ENCODE measurements at regions not wholly inside any gene's neighbourhood (a gene's known extent, or its start where the extent isn't known, plus 50 kb on each side); places are given as distances from the start of the nearest gene placed in this dataset.

GRCh38 chr10:71143610-71144009, 68.8 kb upstream of the UNC5B start:
- peaks cover 2% of the 10 kb centered on the region; the same call in 1 of the 2 replicates for H3K27me3 ChIP-seq
- no peaks in the 10 kb centered on the region for H3K36me3 ChIP-seq
- no peak overlapping the region for H3K4me3 ChIP-seq
- DNase-seq, result no peak
- no peaks in the 10 kb centered on the region for H3K9me3 ChIP-seq

- no peak overlapping the region for H3K4me3 ChIP-seq
- H3K9me3 ChIP-seq, result no peaks in the 10 kb centered on the region
- no peak for DNase-seq
- H3K27me3 ChIP-seq, result 0 out of 2 replicates have a peak, but pooled peaks cover 2% of the 10 kb centered on the region
- no peaks in the 10 kb centered on the region for H3K36me3 ChIP-seq
Observed at GRCh38 chr10:71144824-71145223, 67.5 kb upstream of the UNC5B start.

GRCh38 chr10:71145352-71145945, 66.9 kb upstream of the UNC5B start:
- no peaks in the 10 kb centered on the region for H3K36me3 ChIP-seq
- no peaks in the 10 kb centered on the region for H3K9me3 ChIP-seq
- H3K4me3 ChIP-seq, result no peak overlapping the region
- no peaks in the 10 kb centered on the region for H3K27me3 ChIP-seq
- no peak for DNase-seq

GRCh38 chr10:71150796-71151195, 61.6 kb upstream of the UNC5B start:
- no peaks in the 10 kb centered on the region for H3K9me3 ChIP-seq
- no peak for DNase-seq
- H3K4me3 ChIP-seq, result no peak overlapping the region
- H3K27me3 ChIP-seq, result no peaks in the 10 kb centered on the region
- no peaks in the 10 kb centered on the region for H3K36me3 ChIP-seq

GRCh38 chr10:71152043-71152442, 60.3 kb upstream of the UNC5B start:
- no peak for DNase-seq
- H3K9me3 ChIP-seq, result no peaks in the 10 kb centered on the region
- no peak overlapping the region for H3K4me3 ChIP-seq
- H3K36me3 ChIP-seq, result no peaks in the 10 kb centered on the region
- H3K27me3 ChIP-seq, result no peaks in the 10 kb centered on the region

- DNase-seq, result no peak
Observed at GRCh38 chr10:71156436-71156835, 55.9 kb upstream of the UNC5B start.

GRCh38 chr10:71157435-71157834, 54.9 kb upstream of the UNC5B start:
- H3K36me3 ChIP-seq, result no peaks in the 10 kb centered on the region
- H3K27me3 ChIP-seq, result no peaks in the 10 kb centered on the region
- no peaks in the 10 kb centered on the region for H3K9me3 ChIP-seq
- no peak overlapping the region for H3K4me3 ChIP-seq
- no peak for DNase-seq

More at GRCh38 chr10:71156436-71156835, 55.9 kb upstream of the UNC5B start:
- no peak overlapping the region for H3K4me3 ChIP-seq
- no peaks in the 10 kb centered on the region for H3K36me3 ChIP-seq
- H3K9me3 ChIP-seq, result no peaks in the 10 kb centered on the region
- H3K27me3 ChIP-seq, result no peaks in the 10 kb centered on the region

GRCh38 chr10:71158251-71158650, 54.1 kb upstream of the UNC5B start:
- DNase-seq, result no peak
- H3K36me3 ChIP-seq, result no peaks in the 10 kb centered on the region
- no peaks in the 10 kb centered on the region for H3K27me3 ChIP-seq
- no peak overlapping the region for H3K4me3 ChIP-seq
- H3K9me3 ChIP-seq, result no peaks in the 10 kb centered on the region

- no peak for DNase-seq
- Histone ChIP-seq H3K36me3 (no peaks in the 10 kb centered on the region), H3K4me3 (no peak overlapping the region), H3K9me3 (no peaks in the 10 kb centered on the region), H3K27me3 (no peaks in the 10 kb centered on the region)
Observed at GRCh38 chr10:71158902-71159301, 53.5 kb upstream of the UNC5B start.

- Histone ChIP-seq H3K4me3 (no peak overlapping the region), H3K36me3 (no peaks in the 10 kb centered on the region), H3K9me3 (no peaks in the 10 kb centered on the region)
Observed at GRCh38 chr10:71159892-71160291, 52.5 kb upstream of the UNC5B start.

GRCh38 chr10:71161425-71161824, 50.9 kb upstream of the UNC5B start:
- Histone ChIP-seq H3K4me3 (no peak overlapping the region), H3K27me3 (peaks cover under 1% of the 10 kb centered on the region; the same call in 1 of the 2 replicates), H3K9me3 (no peaks in the 10 kb centered on the region), H3K36me3 (no peaks in the 10 kb centered on the region)
- DNase-seq, result peak; percentile 67

More at GRCh38 chr10:71159892-71160291, 52.5 kb upstream of the UNC5B start:
- H3K27me3 ChIP-seq, result no peaks in the 10 kb centered on the region
- DNase-seq, result no peak
